Activated CD8-positive, alpha-beta memory T cell treated with anti-CD3 and anti-CD28 coated beads for 48 hours (primary cell): ENCODE measurements at regions not wholly inside any gene's neighbourhood (a gene's known extent, or its start where the extent isn't known, plus 50 kb on each side); places are given as distances from the start of the nearest gene placed in this dataset.

Experiments used
- DNase-seq, 3 experiments: peaks; one replicate each; pipeline ENCODE4 v3.0.0-alpha.2; 2020; ENCODE audit warnings: low read depth in 2 of 3, low spot score in 2 of 3

GRCh38 chr18:78549971-78550370 lies 429.6 kb upstream of the SALL3 start:
- no peak for DNase-seq

GRCh38 chr18:78554944-78555608 lies 424.5 kb upstream of the SALL3 start:
- DNase-seq: no peak

- no peak for DNase-seq
Observed at GRCh38 chr18:78557371-78557770, 422.2 kb upstream of the SALL3 start.

- DNase-seq: no peak
Observed at GRCh38 chr18:78558101-78558810, 421.4 kb upstream of the SALL3 start.

GRCh38 chr18:78558948-78559347 lies 420.7 kb upstream of the SALL3 start:
- DNase-seq: no peak

GRCh38 chr18:78559584-78559983 lies 420.0 kb upstream of the SALL3 start:
- no peak for DNase-seq

- DNase-seq: no peak
Observed at GRCh38 chr18:78561757-78562510, 417.7 kb upstream of the SALL3 start.

- no peak for DNase-seq
Observed at GRCh38 chr18:78562531-78562961, 417.1 kb upstream of the SALL3 start.

- DNase-seq: no peak
Observed at GRCh38 chr18:78563110-78563509, 416.5 kb upstream of the SALL3 start.

GRCh38 chr18:78564030-78564429 lies 415.6 kb upstream of the SALL3 start:
- no peak for DNase-seq

GRCh38 chr18:78564518-78564917 lies 415.1 kb upstream of the SALL3 start:
- no peak for DNase-seq

GRCh38 chr18:78565240-78565639 lies 414.4 kb upstream of the SALL3 start:
- no peak for DNase-seq

- DNase-seq: no peak
Observed at GRCh38 chr18:78566065-78566464, 413.6 kb upstream of the SALL3 start.

GRCh38 chr18:78566720-78567119 lies 412.9 kb upstream of the SALL3 start:
- no peak for DNase-seq

GRCh38 chr18:78571063-78571785 lies 408.4 kb upstream of the SALL3 start:
- no peak for DNase-seq

GRCh38 chr18:78571831-78572347 lies 407.7 kb upstream of the SALL3 start:
- DNase-seq: no peak

- no peak for DNase-seq
Observed at GRCh38 chr18:78573773-78574172, 405.8 kb upstream of the SALL3 start.

- no peak for DNase-seq
Observed at GRCh38 chr18:78576967-78577366, 402.7 kb upstream of the SALL3 start.

GRCh38 chr18:78579449-78579848 lies 400.2 kb upstream of the SALL3 start:
- DNase-seq: no peak

GRCh38 chr18:78579854-78580577 lies 399.6 kb upstream of the SALL3 start:
- DNase-seq: no peak
